GM18502 (cell line): ENCODE measurements at regions not wholly inside any gene's neighbourhood (a gene's known extent, or its start where the extent isn't known, plus 50 kb on each side); places are given as distances from the start of the nearest gene placed in this dataset.
A peak's percentile ranks its signal among the peaks of the same experiment; 100 is the strongest.

Source experiments
- ATAC-seq: cut with Tn5 transposase; IDR thresholded peaks from one replicate; pipeline ENCODE4 v1.9.1; 2021; ENCODE audit warnings: mild to moderate bottlenecking; ENCODE audit not compliant: unreplicated experiment, poor library complexity

DNA sequence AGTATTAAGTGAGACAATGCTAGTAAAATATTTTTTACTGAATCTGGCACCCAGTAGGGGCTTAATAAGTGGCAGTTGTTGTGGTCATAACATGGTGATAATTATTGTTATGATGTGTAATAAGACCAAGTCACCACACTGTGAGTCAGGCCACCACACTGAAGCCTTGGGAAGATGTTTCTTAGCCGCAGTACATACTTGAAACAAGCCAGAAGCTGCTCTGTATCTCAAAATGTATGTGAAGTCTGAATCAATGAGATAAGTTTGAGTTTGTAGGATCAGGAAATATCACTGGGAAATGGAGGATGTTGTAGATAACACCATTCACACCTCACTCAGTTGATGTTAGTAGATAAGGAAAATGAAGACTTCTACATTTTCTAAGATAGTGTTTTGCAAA lies 51.3 kb upstream of the PTPN3 start:
- no peak for ATAC-seq

DNA sequence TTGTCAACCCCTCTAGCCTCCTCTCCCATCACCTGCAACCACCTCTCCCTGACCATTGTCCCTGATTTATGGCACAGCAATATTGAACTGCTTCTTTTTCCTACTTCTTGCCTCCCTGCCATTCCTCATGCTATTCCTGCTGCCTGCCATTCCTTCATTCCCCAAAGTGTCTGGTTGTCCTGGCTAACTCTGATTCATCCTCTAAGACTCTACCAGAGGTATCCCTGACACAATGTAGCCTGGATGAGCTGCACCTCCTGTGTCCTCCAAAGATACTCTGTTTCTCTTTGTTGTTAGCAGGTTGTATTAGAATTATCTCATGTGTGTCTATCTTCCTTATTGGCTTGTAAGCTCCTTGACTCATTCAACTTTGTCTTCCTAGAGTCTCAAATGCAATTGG lies 53.5 kb upstream of the PTPN3 start:
- no peak for ATAC-seq

DNA sequence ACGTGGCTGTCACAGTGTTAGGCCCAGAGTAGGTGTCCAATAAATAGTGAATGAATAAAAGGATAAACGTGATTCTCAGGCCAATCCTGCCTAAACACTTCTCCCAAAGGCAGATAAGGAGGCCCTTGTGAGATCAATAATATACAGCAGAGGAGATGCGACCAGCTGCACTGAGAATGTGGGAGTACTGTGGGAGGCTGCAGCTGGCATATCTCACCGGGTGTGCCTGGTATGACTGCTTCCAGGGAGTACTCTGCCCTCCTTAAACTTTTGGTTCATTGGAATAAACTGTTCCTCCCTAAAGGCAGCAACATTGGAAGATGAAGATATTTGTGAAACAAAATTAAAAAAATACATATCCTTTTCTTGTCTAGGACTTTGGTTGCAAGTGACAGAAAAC lies 57.1 kb upstream of the PTPN3 start:
- no peak for ATAC-seq

DNA sequence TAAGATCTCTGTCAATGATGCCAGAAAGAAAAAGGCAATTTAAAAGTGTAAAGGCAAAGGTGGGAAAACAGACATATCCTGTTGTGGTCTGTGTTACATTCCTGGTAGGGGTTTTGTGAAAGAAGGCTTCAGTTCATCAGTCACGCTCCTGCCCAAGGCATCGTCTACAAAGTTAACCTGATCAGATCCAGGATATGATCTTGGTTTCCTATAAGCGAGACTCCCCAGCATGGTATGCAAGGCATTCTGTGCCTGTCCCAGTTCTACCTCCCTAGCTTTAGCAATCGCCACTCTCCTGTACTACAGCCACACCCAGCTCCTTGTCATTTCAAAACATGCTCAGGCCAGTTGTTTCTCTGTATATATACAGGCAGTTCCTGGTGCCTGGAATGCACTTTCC lies 58.0 kb upstream of the PTPN3 start:
- ATAC-seq: no peak

GRCh38 chr9:109556786-109557185 lies 58.7 kb upstream of the PTPN3 start:
- ATAC-seq: no peak

- ATAC-seq: no peak
These were observed 59.4 kb upstream of the PTPN3 start for GRCh38 chr9:109557481-109557880.

GRCh38 chr9:109558718-109559151 lies 60.6 kb upstream of the PTPN3 start:
- no peak for ATAC-seq

GRCh38 chr9:109560470-109561132 lies 62.5 kb upstream of the PTPN3 start:
- ATAC-seq: no peak

DNA sequence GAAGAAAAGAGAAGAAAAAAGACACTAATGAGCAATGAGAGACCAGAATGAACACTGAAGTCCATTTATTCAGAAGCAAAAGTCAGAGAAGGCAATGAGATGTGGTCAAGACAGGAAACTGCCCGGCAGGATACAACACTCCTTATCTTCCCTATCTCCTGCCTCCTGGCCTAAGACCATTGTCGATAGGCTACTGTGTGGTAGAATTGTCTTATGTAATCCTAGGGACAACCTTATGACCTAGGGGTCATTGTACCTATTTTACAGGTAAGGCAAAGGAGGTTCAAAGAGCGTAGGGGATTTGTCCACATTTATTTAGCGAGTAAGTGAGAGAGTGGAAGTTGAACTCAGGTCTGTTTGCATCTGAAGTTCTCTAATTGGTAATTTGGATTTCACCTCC lies 63.0 kb upstream of the PTPN3 start:
- no peak for ATAC-seq

- no peak for ATAC-seq
These were observed 70.0 kb upstream of the PTPN3 start for GRCh38 chr9:109568089-109568488.

DNA sequence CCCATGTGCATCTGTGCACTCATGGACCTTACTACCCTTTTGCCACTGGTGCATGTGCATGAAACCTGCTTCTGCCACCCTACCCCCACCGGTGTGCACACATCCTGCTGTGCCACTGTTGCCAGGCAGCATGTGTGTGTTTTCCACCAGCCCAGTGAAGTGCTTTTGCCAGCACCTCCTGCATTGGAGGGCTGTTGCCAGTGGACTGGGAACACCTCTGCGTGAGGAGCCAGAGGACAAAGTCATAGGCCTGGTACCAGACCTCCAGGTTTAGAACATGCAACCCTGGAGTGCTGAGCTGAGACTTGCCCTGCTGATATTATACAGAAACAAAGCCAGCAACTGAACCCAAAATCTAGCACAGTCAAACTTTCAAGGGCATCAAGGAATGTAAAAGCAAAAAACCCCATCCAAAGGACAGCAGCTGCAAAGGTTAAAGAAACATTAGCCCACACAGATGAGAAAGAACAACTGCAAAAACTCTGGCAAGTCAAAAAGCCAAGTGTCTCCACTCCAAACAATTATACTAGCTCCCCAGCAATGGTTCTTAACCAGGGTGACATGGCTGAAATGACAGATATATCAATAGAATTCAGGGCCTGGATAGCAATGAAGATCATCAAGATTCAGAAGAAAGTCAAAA lies 70.6 kb upstream of the PTPN3 start:
- ATAC-seq: no peak

DNA sequence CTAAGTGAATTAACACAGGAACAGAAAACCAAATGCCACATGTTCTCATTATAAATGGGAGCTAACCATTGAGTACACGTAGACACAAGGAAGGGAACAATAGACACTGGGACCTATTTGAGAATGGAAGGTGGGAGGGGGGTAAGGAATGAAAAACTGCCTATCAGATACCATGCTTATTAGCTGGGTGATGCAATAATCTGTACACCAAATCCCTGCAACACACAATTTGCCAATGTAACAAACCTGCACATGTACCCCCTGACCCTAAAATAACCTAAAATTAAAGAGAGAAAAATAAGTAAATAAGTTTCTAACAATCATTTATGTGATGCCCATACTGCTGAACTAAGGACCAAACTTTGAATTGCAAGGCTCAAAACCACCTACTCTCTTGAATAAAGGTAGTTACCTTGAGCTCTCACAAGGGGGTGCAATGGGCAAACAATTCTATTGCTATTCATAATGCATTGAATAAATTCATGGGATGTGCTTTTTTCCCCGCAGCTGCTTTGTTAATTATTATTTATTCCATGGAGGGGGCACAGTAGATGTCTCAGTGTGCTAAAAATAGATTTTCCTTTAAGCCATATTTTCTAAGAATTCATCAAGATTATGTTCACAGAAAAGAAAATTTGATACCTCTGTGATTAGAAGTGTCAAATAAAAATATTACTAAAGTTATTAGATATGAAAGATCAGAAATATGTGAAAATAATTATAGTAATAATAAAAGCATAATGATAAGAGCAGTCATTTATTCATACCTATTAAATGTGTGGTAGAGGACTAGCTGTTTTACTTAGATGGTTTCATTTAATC lies 76.2 kb upstream of the PTPN3 start:
- peak; percentile 71 for ATAC-seq

GRCh38 chr9:109576762-109577161 lies 78.7 kb upstream of the PTPN3 start:
- ATAC-seq: no peak

DNA sequence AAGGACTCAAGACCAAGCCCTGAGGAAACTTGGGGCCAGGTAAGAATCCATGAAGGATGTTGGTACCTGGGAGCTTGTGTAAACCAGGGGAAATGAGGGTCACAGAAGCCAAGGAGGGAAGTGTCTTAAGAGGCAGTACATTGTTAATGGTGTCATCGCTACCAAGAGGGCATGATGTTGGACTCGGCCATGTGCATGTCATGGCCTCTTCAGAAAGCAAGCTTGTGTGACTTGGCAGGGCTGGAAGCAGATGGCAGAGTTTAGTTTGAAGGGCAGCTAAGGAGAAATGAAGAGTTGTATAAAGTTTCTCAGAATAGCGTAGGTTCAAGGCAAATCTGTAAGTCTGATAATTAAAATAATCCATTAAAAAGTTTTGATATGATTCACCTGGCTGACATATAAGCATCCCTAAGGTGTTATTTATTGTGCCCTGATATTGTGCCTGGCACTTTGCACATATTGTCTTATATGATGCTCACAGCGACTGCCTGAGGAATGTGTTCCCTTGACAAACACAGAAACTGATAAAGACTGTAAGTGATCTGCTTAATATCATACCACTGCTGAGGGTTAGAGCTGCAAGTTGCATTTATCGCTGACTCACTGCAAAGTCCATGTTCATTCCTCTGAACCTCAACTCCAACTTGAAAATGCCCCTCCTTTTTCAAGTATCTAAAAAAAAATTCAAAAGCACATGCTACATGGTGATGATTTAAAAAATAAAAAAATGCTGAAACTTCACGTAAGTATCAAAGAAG lies 81.3 kb upstream of the PTPN3 start:
- no peak for ATAC-seq

DNA sequence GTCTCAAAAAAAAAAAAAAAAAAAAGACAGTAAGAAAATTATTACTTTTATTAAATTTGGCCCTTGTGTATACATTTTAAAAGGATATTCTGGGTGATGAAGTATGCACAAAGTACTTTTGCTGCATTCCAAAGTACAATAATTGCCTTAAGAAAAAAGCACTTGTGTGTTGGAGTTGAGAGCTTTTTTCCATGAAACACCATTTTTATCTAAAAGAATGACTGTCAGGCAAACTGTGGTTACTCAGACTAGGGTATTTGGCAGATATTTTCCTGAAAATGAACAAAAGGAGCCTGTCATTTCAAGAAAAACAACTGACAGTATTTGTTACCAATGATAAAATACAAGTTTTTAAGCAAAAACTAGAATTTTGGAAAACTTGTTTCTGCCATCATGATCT lies 84.3 kb upstream of the PTPN3 start:
- no peak for ATAC-seq

GRCh38 chr9:109584205-109584604 lies 86.1 kb upstream of the PTPN3 start:
- no peak for ATAC-seq

- ATAC-seq: no peak
These were observed 87.7 kb upstream of the PTPN3 start for GRCh38 chr9:109585796-109586195.

GRCh38 chr9:109586993-109587392 lies 88.9 kb upstream of the PTPN3 start:
- no peak for ATAC-seq

DNA sequence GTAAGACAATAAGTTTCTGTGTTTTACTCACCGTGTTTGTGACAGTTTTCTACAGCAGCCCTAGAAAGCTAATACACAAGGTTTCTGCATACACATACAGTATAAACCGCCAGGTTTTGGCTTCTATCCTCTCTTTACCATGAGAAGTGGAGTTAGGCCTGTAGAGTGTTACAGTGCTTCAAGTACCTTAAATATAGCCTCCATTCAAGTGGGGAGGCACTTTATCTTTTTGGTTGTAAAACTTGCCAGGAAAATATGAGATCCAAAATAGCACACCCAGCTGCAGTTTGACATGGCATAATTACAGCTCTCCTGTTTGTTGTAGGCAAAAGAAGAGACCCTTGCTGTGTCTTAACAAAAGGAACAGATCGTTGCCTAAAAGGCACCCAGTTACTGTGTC lies 90.3 kb upstream of the PTPN3 start:
- no peak for ATAC-seq

- no peak for ATAC-seq
These were observed 92.9 kb upstream of the PTPN3 start for GRCh38 chr9:109590966-109591365.

DNA sequence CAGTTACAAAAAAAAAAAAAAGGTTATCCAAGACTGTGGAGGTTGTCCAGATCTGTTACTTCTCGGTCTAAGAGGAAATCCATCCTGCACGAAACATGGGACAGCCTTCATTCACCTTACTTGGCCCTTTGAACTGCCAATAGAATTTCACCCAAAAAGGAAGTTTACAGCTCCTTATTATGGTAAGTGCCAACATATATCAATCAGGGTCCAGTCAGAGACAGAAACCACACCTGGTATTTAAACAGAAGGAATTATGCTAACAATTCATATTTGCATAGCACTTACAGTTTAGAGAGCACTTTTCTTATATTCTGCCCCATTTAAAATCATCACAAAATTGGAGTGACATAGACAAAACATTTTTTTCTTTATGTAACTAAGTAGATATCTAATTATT lies 93.6 kb upstream of the PTPN3 start:
- no peak for ATAC-seq
